GM18502 (cell line): ENCODE measurements at regions not wholly inside any gene's neighbourhood (a gene's known extent, or its start where the extent isn't known, plus 50 kb on each side); places are given as distances from the start of the nearest gene placed in this dataset.

Experiments
- ATAC-seq: cut with Tn5 transposase; IDR thresholded peaks from one replicate; pipeline ENCODE4 v1.9.1; 2021; ENCODE audit warnings: mild to moderate bottlenecking; ENCODE audit not compliant: unreplicated experiment, poor library complexity

DNA sequence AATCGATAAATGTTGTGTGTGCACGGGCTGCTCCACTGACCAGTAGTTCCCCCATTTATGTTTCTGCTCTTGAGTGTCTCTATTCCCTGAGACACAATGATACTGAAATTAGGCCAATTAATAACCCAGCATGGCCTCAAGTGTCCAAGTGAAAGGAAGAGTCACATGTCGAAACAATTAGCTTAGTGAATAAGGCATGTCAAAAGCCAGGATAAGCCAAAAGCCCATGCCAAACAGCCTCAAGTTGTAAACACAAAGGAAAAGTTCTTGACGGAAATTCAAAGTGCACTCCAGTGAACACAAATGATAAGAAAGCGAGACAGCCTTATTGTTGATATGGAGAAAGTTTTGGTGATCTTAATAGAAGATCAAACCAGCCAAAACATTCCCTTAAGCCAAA, 167.1 kb upstream of the C1QTNF7 start:
- no peak for ATAC-seq

DNA sequence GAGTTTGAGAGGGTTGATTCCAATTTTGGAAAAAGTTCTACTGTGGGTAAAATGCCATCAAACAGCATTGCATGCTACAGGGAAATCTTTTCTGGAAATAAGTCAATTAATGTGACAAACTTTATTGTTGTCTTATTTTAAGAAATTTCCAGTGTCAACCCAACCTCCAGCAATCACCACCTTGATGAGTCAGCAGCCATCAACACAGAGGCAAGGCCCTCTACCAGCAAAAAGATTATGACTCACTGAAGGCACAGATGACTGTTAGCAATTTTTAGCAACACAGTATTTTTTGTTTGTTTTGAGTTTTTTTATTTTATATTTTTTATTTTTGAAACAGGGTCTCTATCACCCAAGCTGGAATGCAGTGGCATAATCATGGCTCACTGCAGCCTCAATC, 165.4 kb upstream of the C1QTNF7 start:
- ATAC-seq = no peak

DNA sequence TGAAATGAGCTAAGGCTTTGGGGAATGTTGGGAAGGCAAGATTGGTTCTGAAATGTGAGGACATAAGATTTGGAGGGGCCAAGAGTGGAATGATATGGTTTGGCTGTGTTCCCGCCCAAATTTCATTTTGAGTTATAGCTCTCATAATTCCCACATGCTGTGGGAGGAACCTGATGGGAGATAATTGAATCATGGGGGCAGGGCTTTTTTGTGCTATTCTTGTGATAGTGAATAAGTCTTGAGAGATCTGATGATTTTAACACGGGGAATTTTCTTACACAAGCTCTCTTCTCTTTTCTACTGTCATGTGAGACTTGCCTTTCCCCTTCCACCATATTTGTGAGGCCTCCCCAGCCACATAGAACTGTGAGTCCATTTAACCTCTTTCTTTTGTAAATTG, 157.6 kb upstream of the C1QTNF7 start:
- no peak for ATAC-seq

DNA sequence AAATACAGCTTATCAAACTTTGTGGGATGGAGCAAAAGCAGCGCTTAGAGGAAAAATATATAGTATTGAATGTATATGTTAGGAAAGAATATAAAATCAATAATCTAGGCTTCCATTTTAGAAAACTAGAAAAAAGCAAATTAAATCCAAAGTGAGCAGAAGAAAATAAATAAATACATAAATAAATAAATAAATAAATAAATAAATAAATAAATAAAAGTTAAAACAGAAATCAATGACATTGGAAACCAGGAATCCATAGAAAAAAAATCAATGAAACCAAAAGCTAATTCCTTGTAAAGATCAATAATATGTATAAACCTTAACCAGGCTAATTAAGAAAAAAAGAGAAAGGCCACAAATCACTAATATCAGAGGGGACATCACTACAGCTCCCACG, 141.8 kb upstream of the C1QTNF7 start:
- no peak for ATAC-seq

DNA sequence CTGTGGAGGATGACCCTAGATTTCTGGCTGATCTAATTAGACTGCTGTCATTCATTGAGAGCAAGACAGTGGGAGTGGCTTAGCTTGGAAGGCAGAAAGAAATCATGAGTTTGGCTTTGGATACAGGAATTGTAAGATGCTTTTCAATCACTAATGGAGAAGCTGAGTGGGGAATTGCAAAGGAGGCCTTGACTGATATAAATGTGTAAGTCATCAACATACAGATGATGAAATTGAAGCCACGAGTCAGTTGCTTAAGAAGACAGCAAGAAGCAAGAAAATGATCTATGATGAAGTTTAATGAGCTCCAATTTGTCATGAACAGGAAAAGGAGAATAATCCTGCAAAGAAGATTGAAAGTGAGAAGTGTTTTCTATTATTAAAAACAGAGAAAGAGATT, 136.7 kb upstream of the C1QTNF7 start:
- ATAC-seq = no peak

DNA sequence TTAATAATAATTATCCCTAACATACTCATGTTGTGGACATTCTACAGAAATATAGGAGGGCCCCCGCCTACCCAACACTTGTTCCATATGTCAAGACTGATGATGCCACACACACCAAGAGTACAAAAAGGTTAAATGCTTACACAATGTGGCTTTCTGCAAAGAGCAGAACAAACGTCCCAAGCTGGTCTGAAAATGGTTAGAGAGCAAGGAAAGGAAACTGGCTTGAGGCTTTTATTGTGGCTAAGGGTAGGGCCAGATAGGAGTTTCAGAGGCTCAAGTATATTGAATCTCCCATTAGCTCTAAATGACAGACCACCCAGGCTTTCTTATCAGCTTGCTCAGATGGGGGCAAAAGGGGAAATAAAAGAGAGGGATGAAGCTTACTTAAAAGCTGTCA, 134.1 kb upstream of the C1QTNF7 start:
- no peak for ATAC-seq

DNA sequence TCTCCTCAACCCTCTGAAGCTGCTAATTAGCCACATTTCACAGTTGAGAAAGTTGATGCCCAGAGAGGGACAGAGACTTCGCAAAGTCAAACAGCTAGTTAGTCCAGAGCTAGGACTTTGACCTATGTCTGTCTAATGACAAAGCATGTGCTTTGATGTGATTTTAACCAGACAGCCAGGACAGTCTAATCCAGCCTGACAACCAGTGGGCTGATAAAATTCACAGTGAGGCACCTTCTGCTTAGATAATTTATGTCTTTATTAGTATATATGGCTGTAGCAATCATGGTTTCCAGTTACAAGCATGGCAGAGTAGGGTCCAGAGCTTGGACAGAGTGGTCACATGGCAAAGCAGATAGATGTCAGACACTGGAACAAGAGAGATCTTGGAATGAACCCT, 133.6 kb upstream of the C1QTNF7 start:
- no peak for ATAC-seq

DNA sequence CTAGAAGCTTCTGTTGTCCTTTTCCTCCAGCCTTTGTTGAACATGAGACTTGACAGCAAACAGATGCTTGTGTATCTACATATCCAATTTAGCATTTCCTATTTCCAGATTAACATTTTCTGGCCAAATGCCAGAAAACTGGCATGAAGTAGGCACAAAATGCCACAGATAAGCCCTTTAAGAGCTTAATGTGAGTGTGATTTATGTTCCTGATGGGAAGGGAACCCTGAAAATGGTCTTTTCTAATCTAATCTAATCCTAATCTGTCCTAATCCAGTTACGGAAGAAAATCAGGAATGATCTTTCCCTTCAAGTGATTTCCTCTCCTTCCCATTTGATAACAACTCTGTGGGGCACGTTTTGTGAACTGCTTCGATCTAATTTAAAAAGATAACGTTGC, 133.0 kb upstream of the C1QTNF7 start:
- ATAC-seq = no peak

DNA sequence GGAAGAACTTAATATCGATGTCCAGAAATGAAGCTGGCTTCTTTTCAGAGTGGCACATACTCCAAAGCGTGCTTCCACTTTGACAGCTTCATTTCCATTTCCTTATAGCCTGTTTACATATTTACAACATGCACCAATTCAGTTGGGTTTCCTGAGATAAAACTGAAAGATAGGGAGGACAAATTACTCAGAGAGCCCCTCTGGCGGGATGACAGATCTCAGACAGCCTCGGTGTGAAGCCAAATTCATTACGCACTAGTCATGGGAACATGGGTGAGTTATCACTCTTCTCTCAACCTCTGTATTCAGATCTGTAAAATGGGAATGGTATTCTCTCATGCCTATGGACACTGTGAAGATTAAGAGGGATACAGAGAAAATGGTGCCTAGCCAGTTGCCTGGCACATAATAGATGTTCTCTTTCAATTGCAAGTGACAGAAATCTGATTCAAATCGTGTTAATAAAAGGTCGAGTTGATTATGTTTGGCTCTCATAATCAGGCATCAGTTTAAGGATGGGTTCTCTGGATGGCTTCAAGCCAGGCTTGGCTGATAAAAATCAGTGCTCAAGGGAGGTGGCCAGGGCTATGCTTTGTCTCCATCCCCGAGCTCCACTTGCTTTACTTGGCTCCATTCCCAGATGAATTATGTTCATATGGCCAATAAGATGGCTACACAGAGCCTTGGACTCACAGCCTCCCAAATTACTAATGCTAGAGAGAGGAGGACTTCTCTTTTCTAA, 132.2 kb upstream of the C1QTNF7 start:
- no peak for ATAC-seq

DNA sequence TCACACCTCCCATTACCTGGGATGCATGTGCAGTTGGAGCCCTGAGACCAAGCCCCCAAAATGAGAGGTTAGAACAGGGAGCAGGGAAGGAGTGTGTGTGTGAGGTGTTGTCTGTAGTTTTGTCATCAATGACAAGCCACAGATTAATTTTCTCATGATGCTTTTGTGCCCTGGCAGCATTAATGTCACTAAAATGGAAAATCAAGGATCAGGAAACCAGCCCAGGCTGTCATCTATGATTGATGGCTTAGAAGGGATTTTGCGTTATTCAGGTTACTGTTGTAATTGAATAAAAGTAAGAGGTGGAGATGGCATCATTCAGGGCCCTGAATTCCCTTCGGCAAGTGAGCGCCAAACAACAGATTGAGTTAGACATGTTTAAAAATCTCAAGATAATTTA, 130.5 kb upstream of the C1QTNF7 start:
- ATAC-seq = no peak

DNA sequence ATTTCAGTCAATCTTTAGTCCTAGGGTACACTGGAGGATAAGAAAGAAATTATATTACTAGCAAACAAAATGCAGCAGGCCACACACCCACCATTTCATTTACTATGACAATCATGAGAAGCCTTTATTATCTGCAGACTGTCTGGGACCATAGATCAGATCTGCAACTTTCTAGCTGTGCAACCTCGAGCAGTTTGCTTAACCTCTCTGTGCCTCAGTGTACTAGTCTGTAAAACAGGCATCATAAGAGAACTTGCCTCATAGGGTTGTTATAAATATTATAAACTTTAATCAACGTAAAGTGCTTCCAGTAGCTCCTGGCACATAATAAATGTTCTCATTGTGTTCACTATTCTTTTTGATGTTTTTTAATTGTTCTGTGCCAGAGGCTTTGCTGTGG, 128.2 kb upstream of the C1QTNF7 start:
- no peak for ATAC-seq

DNA sequence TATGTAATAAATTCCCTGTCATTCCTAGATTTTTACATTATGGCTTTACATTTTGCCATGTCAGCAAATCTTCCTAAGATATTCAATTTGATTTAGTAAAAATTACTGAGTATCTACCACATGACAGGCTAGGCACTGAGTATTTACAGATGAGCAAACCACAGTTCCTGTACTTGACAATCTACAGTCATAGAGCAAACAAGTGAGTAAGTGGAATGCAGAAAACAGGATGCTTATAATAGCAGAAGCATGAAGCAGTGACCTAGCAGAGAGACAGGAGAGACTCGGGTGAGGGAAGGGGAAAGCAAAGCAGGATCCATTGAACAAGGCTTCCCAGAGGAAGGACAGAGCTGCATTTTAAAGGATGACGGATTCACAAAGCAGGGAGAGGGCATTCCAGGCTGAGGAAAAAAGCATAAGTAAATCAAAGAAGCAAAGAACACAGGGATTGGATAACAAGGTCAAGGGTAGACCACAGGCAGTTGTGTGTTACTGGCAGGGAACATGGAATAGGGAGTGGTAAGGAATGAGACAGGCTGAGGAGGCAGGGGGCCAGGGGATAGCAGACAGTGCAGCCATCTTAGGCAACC, 124.7 kb upstream of the C1QTNF7 start:
- ATAC-seq = no peak

DNA sequence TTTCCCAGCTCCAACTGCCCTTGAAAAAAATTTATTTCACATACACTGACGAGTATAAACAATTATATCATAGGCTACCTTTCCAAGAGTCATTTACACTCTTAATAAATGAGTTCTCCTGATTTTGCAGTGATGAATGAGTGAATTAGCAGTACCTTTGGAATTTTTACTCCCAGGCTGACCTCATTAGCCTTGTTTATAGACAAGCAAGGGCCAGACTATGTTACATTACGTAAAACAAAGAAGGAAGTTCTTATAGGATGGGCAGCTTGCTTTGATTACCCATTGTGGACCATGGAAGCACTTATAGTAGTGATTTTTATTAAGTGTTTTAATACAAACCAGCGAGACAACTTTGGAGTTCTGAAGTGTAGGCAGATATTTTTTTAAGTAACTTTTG, 112.9 kb upstream of the C1QTNF7 start:
- no peak for ATAC-seq

DNA sequence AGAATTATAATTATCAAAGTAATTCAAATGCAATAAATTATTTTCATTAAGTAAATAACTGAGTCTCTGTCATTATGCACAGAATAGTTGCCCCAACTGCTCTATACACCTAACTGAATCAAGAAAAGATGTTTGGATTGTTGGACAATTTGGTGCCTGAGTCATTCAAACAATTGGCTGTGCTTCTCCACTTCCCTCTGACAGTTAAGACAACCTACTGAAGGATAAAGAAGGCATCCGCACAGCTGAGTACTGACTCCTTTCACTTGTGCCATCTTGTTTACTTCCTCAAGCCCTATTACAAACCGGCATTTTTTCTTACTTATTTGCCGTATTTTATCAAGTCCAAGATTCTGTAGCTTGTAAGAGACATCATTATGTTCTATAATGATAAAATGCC, 110.6 kb upstream of the C1QTNF7 start:
- ATAC-seq = no peak

DNA sequence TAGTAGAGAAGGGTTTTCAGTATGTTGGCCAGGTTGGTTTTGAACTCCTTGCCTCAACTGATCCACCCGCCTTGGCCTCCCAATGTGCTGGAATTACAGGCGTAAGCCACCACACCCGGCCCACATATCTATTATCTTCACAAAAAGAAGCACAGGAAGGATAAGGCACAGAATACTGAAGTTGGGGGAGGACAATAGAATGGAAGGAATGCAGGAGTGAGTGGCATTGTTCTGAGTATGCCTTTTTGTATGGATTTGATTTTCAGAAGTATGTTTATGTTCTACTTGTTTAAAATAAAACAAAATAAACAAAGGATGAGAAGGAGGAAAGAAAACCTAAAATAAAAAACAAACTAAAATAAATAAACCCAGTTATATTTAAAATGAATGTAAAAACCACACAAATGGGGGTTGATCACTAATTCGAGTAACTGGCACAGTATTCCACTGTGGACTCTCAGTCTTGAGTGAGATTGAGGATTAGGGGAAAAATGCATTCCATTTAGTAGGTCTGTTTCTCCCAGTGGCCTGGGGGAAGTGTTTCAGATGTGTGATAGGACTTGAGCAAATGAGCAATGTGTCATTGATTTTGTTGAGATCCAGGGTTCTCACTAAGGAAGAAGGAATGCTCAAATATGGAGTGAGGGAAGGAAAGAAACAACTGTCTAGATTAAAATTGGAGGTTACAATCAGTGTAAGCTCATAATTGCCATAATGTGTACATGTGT, 109.0 kb upstream of the C1QTNF7 start:
- no peak for ATAC-seq

DNA sequence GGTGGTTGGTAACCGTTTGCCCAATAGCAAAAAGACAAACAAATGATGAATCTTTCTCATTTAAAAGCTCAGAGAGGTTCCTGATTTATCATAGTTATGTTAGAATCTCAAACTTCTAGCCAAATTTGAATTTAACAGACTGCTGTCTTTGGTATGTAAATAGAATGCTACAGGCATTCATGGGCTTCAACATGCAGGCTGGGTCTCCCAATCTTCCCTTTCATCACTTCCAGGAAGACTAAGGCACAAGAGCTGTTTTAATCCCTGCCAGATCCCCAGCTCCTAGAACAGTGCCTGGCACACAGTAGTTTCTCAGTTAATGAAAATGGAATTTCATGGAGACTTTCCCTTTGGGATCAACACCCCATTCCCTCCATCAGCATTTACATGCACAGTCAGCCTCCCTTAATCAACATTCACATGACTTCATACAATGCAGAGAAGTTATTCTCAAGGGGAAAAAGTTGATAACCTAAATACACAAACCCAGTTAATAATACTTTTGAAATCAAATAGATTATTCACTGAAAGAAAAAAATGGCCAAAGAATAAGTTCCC, 107.6 kb upstream of the C1QTNF7 start:
- no peak for ATAC-seq

DNA sequence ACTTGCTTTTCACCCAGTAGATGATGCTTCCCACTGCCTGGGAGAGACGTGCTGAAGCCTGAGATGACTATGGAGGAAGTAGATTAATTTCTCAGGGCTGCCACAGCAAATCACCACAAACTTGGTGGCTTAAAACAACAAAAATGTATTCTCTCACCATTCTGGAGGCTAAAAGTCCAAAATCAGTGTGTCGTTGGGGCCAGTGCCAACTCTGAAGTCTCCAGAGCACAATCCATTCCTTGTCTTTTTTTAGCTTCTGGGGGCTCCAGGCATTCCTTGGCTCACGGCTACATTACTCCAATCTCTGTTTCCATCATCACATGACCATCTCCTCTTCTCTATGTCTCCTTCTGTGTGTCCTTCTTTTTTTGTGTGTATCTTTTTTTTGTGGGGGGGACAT, 105.8 kb upstream of the C1QTNF7 start:
- ATAC-seq = no peak

DNA sequence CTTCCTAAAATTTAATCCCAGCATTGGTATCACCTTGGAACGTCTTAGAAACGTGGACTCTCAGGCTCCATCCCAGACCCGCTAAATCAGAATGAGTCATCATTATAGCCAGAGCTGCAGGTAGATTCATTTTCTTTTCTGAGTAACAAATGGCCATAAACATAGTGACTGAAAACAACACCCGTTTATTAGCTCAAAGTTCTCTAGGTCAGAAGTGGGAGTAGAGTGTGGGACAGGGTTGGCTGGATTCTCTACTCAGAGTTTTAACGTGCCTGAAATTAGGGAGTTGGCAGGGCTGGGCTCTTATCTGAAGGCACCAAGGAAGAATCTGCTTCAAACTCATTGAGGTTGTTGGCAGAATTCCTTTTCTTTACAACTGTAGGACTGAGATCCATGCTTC, 101.8 kb upstream of the C1QTNF7 start:
- no peak for ATAC-seq

DNA sequence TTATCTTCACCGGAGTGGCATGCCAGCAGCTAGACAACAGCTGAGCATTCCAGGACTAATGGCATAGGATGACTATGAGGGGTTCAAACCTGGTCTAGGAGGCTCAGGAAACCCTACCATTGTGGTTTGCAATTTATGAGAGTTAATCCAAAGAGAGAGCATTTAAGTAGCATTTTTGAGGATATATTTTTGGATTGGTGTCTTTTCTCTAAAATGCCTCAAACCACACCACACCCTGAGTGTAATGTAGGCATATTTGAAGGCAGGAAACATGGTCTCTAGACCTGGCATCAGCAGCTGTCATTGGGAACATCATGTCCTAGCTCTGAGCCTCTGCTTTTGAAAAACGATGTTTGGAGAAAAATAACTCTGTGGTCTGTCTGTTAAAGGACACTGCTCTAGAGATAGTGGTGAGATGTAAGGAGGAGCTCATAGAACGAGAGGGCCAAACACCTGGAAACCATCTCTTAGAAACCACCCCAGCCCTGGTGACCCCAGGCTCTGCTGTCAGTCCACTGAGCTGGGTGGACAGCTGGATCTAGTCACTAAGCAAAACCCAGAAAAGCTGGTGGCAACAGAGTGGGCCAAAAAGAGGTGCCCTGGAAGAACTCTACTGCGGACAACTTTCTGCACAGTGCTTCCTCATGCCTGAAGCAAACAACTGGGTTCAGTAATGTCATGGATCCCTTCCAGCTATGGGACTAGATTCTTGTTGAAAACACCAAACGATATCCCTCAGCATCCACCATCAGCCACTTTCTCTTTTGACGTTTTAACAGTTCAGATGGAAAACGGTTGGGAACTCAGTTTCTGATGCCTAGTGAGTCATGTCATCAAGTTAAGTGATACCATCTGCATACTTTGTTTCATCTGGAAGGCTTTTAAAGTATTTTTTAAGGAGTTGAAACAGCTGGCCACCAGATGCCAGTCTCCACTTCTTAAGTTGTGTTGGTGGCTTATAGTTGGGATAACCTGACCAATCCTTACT, 100.2 kb upstream of the C1QTNF7 start:
- no peak for ATAC-seq

DNA sequence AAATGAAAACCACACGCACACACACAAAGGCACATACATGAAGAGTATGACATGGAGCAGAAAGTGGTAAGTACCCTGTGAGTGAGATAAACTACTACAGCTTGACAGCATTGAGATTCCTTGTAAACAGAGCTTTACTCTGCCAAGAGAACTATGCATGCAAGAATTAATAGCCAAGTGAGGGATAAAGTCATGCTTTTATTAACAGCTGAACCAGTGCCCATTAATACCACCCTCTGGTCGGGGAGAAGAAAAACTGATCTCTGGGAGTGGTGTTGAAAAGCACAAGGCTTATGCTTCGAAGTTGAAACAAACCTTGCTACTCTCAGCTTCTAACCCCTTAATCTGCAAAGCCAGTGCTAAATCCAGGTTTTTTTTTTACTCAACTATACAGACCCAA, 95.9 kb upstream of the C1QTNF7 start:
- ATAC-seq = no peak
